NCI-H460 (cell line): ENCODE measurements at regions not wholly inside any gene's neighbourhood (a gene's known extent, or its start where the extent isn't known, plus 50 kb on each side); places are given as distances from the start of the nearest gene placed in this dataset.
"Not testable (repeated sequence)": the region's sequence is repeated elsewhere in the genome, so short reads cannot be mapped to it uniquely, and the experiment has no call there.

ENCODE experiments used
- DNase-seq: peaks from one replicate; pipeline ENCODE4 v3.0.0-alpha.2; 2016; ENCODE audit warnings: low read depth; ENCODE audit errors: extremely low read depth

DNA sequence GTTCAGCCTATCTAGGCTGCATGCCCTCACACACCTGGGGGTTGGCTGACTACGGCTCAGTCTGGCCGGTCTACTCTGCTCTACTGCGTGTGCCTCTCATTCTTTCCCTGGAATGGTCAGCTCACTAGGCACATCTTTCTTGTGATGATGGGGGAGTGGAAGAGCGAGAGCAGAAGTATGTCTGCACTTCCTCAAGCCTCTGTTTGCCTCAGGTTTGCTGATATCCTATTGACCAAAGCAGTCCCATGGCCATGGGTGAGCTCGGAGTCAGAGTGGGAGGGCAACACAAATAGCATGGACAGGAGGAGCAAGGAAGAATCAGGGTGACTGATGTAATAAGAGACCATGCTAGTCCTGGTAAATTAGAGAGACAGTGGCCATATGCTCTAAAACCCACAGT lies 167.9 kb upstream of the PRICKLE2 start:
- DNase-seq = no peak

DNA sequence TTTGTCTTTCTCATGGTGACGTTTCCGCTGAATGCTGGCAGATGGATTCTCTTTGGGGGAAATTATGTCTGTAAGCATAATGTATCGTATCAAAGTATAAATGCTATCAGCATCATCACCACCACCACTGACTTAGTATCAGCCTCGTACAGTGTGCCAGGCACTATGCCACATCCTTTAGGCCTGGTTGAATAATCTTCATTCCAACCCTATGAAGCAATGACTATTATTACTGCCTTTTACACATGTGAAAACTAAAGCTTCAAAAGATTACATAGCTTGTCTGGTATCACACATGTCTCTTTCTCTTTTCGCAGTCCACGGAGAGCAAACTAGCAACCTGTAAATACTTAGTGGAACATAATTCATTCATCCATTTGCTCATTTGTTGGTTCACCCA lies 166.7 kb upstream of the PRICKLE2 start:
- DNase-seq = no peak

GRCh38 chr3:64390893-64391292 lies 165.6 kb upstream of the PRICKLE2 start:
- DNase-seq = no peak

- no peak for DNase-seq
Observed at GRCh38 chr3:64388886-64389285, 163.6 kb upstream of the PRICKLE2 start.

GRCh38 chr3:64387688-64388087 lies 162.4 kb upstream of the PRICKLE2 start:
- no peak for DNase-seq

GRCh38 chr3:64385277-64385676 lies 160.0 kb upstream of the PRICKLE2 start:
- no peak for DNase-seq

- no peak for DNase-seq
Observed at GRCh38 chr3:64384561-64384960, 159.3 kb upstream of the PRICKLE2 start.

- DNase-seq = no peak
Observed at GRCh38 chr3:64382153-64382552, 156.9 kb upstream of the PRICKLE2 start.

GRCh38 chr3:64381367-64381766 lies 156.1 kb upstream of the PRICKLE2 start:
- DNase-seq = no peak

DNA sequence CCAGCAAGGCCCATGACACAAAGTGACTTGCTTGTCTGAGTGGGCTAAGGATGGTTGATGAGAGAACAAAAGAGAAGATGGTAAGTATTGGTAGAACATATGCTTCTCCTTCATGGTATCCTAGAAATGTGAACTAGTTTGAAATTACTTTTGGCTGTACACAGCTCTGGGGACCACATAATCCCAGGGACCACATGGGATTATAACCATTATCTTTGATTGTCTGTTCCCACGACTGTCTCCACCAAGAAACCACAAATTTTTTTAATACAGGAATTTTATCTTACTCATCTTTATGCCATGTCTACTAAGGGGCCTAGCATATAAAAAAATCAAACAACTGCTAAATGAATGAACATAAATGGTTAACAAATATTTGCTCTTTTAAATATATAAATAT lies 155.3 kb upstream of the PRICKLE2 start:
- no peak for DNase-seq

DNA sequence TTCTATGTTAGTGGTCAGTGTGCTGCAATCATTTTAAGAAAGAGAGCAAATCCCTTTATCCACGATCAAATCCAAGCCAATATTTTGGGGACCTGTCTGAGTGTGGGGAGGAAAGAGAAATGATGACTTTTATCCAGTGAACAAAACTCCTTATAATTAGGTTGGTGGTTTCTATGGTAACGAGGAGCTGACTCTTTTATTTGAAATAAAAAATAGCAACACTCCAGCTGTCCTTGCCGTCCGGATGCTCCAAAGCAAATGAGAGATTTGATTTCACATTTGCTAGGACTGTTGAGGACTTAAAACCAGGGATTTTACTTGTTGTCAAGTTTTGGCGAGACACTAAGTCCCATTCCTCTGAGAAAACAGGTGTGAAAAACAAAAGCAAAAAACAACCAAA lies 154.0 kb upstream of the PRICKLE2 start:
- no peak for DNase-seq

DNA sequence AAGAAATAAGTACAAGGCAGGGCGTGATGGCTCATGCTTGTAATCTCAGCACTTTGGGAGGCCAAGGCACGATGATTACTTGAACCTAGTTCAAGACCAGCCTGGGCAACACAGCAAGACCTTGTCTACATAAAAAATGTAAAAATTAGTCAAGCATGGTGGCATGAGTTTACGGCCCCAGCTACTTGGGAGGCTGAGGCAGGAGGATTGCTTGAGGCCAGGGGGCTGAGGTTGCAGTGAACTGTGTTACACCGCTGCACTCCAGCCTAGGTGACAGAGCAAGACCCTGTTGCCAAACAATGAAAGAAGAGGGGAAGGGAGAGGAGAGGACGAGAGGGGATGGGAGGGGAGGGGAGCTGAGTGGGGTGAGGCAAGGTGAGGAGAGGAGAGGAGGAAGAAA lies 152.7 kb upstream of the PRICKLE2 start:
- DNase-seq = no peak

DNA sequence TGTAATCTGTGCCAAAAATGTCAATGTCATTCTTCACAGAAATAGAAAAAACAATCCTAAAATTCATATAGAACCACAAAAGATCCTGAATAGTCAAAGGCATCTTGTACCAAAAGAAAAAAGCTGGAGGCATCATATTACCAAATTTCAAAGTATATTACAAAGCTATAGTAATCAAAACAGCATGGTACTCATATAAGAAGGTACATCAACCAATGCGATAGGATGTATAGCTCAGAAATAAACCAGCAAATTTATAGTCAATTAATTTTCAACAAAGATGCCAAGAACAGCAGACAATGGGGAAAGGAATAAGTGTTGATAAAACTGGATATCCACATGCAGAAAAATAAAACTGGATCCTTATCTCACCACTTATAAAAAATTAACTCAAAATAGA lies 150.5 kb upstream of the PRICKLE2 start:
- no peak for DNase-seq

DNA sequence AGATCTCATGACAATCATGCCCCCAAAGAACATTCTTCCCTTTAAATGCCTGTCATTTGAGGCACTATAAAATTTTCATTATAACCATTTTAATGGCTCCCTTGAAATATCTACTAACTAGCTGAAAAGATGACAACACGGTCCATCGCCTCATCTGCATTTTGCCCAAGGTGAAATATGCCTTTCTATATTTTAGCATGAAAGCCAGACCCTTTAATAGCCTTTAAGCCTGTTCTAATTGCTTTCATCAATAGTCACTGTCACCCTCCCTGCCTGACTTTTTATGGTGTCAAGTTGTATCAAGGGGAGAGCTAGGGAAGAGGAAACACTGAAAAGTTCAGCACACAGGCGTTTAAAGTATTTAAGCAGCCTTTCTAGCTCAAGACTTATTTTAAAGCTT lies 144.1 kb upstream of the PRICKLE2 start:
- no peak for DNase-seq

DNA sequence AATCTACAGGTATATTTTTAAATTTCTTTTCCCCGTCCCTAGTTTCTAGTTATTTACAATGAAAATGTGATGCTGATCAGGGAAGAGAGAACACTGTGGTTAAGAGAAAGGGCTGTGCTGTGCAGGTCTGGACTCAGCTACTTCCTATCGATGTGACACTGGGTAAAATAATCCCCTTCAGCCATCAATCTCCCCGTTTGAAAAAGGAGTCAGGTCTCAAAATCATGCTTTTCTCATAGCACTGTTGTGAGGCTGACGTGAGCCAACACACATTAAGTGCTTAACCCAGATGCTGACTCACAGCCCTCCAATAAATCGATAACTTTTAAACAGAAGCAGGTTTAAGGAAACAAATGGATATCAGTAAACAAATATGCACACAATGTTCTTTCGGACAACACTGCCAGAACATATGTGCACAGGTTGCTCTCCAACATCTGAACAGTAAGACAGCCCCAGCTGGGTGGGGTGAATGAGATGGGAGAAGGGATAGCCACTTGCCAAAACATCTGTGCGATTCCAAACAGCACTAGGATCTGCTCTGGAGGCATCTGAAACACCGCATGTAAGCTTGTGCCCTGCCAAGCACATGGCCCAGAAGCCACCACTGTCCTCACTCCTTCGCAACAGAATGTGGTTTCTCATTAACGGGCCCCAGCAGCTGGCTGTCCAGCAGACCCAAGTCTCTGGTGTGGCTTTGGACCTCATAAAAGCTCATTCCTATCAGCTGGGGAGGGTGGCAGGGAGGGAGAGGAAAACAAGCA lies 143.2 kb upstream of the PRICKLE2 start:
- no peak for DNase-seq

- DNase-seq = no peak
Observed at GRCh38 chr3:64365877-64366276, 140.6 kb upstream of the PRICKLE2 start.

DNA sequence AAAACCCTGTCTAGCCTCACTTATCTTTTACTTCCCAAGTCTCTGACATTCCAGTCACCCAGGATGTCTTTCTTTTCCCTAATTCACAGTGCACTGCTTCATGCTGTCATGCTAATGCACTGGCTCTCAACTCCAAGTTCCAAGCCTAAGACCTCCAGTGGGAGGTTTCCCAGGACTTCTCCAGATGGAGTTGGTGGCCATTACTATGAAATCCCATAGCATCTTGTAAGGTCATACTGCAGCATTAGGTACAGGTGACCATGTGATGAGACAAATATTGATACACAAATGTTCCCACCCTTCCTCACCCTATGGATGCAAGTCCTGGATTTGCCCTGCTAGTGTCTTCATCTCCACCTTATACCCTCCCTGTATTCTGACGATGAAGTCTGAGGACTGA lies 138.6 kb upstream of the PRICKLE2 start:
- DNase-seq = no peak

- DNase-seq = no peak
Observed at GRCh38 chr3:64361962-64362735, 136.9 kb upstream of the PRICKLE2 start.

- DNase-seq = not testable (repeated sequence)
Observed at GRCh38 chr3:64361036-64361435, 135.8 kb upstream of the PRICKLE2 start.

GRCh38 chr3:64360280-64360679 lies 135.0 kb upstream of the PRICKLE2 start:
- DNase-seq = no peak

GRCh38 chr3:64359735-64360134 lies 134.5 kb upstream of the PRICKLE2 start:
- no peak for DNase-seq

- DNase-seq = no peak
Observed at GRCh38 chr3:64358853-64359252, 133.6 kb upstream of the PRICKLE2 start.
